Lower leg skin (tissue), 4 donors: ENCODE measurements at regions not wholly inside any gene's neighbourhood (a gene's known extent, or its start where the extent isn't known, plus 50 kb on each side); places are given as distances from the start of the nearest gene placed in this dataset.
"Not testable (repeated sequence)": the region's sequence is repeated elsewhere in the genome, so short reads cannot be mapped to it uniquely, and the experiment has no call there.

Experiments used
- DNase-seq, 2 donors: peaks; one replicate each; pipeline ENCODE4 v3.0.0-alpha.2; 2019; ENCODE audit warnings: low spot score in 2 of 2
- H3K4me3 ChIP-seq: fragments of 200-600 bp; sonication (generic); 2 replicates; pipeline ENCODE4 v1.5.1; 2017; ENCODE audit warnings: mild to moderate bottlenecking, low read depth; ENCODE audit not compliant: poor library complexity, severe bottlenecking
- POLR2A ChIP-seq, 2 donors: fragments of 450-650 bp; IDR thresholded peaks; one replicate each; pipeline ENCODE4 v1.6.1; 2016 to 2017; ENCODE audit warnings: antibody characterized with exemption in 2 of 2, mild to moderate bottlenecking in 1 of 2, moderate library complexity in 1 of 2
- WGBS, 2 donors: methylation state at CpG; one replicate each; pipeline ENCODE4 v1.1.5; 2018; 5-methylcytosine and 5-hydroxymethylcytosine counted together
- intact Hi-C: fragments of 100-400 bp; cut with DNase I; formaldehyde crosslinking; loops from one replicate; pipeline ENCODE4 v1.15.0; 2023; ENCODE audit warnings: low total_unique reads
- TF ChIP-seq, protein P1 (sequence below), 3 donors: fragments of 450-650 bp; IDR thresholded peaks; one replicate each; pipeline ENCODE4 v1.5.1; 2016; ENCODE audit warnings: antibody characterized with exemption in 3 of 3, mild to moderate bottlenecking in 3 of 3, moderate library complexity in 2 of 3

- intact Hi-C loops, result no loop called here
- no peak overlapping the region for H3K4me3 ChIP-seq
- 87 to 88% methylated on average over 3 of the region's 3 CpGs for WGBS, 2 donors
- DNase-seq, result no peak
- no peak for TF ChIP-seq POLR2A (IDR thresholded peaks at IDR 0.05)
- TF ChIP-seq, protein P1, sequence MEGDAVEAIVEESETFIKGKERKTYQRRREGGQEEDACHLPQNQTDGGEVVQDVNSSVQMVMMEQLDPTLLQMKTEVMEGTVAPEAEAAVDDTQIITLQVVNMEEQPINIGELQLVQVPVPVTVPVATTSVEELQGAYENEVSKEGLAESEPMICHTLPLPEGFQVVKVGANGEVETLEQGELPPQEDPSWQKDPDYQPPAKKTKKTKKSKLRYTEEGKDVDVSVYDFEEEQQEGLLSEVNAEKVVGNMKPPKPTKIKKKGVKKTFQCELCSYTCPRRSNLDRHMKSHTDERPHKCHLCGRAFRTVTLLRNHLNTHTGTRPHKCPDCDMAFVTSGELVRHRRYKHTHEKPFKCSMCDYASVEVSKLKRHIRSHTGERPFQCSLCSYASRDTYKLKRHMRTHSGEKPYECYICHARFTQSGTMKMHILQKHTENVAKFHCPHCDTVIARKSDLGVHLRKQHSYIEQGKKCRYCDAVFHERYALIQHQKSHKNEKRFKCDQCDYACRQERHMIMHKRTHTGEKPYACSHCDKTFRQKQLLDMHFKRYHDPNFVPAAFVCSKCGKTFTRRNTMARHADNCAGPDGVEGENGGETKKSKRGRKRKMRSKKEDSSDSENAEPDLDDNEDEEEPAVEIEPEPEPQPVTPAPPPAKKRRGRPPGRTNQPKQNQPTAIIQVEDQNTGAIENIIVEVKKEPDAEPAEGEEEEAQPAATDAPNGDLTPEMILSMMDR (IDR thresholded peaks at IDR 0.05), result no peak
Observed at GRCh38 chr10:118926072-118926417, 103.5 kb upstream of the NANOS1 start.

GRCh38 chr10:118926441-118926840, 103.1 kb upstream of the NANOS1 start:
- WGBS, 2 donors, result 81 to 91% methylated on average over 6 of the region's 6 CpGs
- TF ChIP-seq, protein P1 (IDR thresholded peaks at IDR 0.05), result no peak
- TF ChIP-seq POLR2A (IDR thresholded peaks at IDR 0.05), result no peak
- intact Hi-C loops, result no loop called here
- no peak overlapping the region for H3K4me3 ChIP-seq
- DNase-seq, result no peak

- TF ChIP-seq, protein P1 (IDR thresholded peaks at IDR 0.05), result no peak
- TF ChIP-seq POLR2A (IDR thresholded peaks at IDR 0.05), result no peak
Observed at GRCh38 chr10:118926903-118927302, 102.6 kb upstream of the NANOS1 start.

GRCh38 chr10:118927321-118927720, 102.2 kb upstream of the NANOS1 start:
- DNase-seq, result no peak
- 63% methylated on average over 3 of the region's 3 CpGs for WGBS, 2 donors
- TF ChIP-seq, protein P1 (IDR thresholded peaks at IDR 0.05), result no peak
- TF ChIP-seq POLR2A (IDR thresholded peaks at IDR 0.05), result no peak

More at GRCh38 chr10:118926903-118927302, 102.6 kb upstream of the NANOS1 start:
- intact Hi-C loops, result no loop called here
- 90 to 97% methylated on average over 1 of the region's 1 CpG for WGBS, 2 donors
- H3K4me3 ChIP-seq, result no peak overlapping the region
- DNase-seq, result no peak

GRCh38 chr10:118930614-118931013, 98.9 kb upstream of the NANOS1 start:
- no peak for DNase-seq
- WGBS, 2 donors, result 21 to 54% methylated on average over 1 of the region's 1 CpG
- intact Hi-C loops, result no loop called here
- no peak for TF ChIP-seq POLR2A (IDR thresholded peaks at IDR 0.05)
- TF ChIP-seq, protein P1 (IDR thresholded peaks at IDR 0.05), result no peak
- H3K4me3 ChIP-seq, result no peak overlapping the region

More at GRCh38 chr10:118927321-118927720, 102.2 kb upstream of the NANOS1 start:
- intact Hi-C loops, result no loop called here
- no peak overlapping the region for H3K4me3 ChIP-seq

GRCh38 chr10:118931436-118931835, 98.1 kb upstream of the NANOS1 start:
- 88% methylated on average over 1 of the region's 1 CpG for whole genome bisulfite sequencing, 2 donors
- intact Hi-C loops, result no loop called here
- H3K4me3 ChIP-seq, result no peak overlapping the region
- TF ChIP-seq, protein P1 (IDR thresholded peaks at IDR 0.05), result no peak
- no peak for TF ChIP-seq POLR2A (IDR thresholded peaks at IDR 0.05)
- DNase-seq, result no peak

GRCh38 chr10:118932154-118932553, 97.4 kb upstream of the NANOS1 start:
- H3K4me3 ChIP-seq, intact Hi-C loops, DNase-seq: not testable (repeated sequence)
- 77 to 88% methylated on average over 1 of the region's 1 CpG for WGBS, 2 donors
